ENCODE measurements at regions not wholly inside any gene's neighbourhood (a gene's known extent, or its start where the extent isn't known, plus 50 kb on each side); places are given as distances from the start of the nearest gene placed in this dataset.

DNA sequence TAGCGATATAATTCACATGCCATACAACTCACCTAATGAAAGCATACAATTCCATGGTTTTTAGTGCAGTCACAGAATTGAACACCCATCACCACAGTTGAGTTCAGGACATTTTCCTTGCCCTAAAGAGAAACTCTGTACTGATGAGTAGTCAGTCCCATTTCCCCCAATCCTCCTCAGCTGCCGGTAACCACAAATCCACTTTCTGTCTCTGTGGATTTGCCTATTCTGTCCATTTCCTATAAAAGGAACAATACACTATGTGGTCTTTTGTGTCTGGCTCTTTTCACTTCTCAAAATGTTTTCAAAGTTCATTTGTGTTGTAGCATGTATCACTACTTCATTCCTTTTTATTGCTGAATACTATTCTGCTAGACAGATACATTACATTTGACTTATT, 67.9 kb upstream of the TGM3 start:
- no peak for ATAC-seq
- TF ChIP-seq PPARA (CRISPR knock-in tag; IDR thresholded peaks at IDR 0.05; ENCODE audit: borderline replicate concordance) = no peak
- TF ChIP-seq RARB (CRISPR knock-in tag; IDR thresholded peaks at IDR 0.05) = no peak
- TF ChIP-seq, protein P1, sequence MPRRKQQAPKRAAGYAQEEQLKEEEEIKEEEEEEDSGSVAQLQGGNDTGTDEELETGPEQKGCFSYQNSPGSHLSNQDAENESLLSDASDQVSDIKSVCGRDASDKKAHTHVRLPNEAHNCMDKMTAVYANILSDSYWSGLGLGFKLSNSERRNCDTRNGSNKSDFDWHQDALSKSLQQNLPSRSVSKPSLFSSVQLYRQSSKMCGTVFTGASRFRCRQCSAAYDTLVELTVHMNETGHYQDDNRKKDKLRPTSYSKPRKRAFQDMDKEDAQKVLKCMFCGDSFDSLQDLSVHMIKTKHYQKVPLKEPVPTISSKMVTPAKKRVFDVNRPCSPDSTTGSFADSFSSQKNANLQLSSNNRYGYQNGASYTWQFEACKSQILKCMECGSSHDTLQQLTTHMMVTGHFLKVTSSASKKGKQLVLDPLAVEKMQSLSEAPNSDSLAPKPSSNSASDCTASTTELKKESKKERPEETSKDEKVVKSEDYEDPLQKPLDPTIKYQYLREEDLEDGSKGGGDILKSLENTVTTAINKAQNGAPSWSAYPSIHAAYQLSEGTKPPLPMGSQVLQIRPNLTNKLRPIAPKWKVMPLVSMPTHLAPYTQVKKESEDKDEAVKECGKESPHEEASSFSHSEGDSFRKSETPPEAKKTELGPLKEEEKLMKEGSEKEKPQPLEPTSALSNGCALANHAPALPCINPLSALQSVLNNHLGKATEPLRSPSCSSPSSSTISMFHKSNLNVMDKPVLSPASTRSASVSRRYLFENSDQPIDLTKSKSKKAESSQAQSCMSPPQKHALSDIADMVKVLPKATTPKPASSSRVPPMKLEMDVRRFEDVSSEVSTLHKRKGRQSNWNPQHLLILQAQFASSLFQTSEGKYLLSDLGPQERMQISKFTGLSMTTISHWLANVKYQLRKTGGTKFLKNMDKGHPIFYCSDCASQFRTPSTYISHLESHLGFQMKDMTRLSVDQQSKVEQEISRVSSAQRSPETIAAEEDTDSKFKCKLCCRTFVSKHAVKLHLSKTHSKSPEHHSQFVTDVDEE (CRISPR knock-in tag; IDR thresholded peaks at IDR 0.05) = no peak
- TF ChIP-seq SNAI2 (CRISPR knock-in tag; IDR thresholded peaks at IDR 0.05) = no peak
- no peak for TF ChIP-seq ZNF8 (CRISPR knock-in tag; IDR thresholded peaks at IDR 0.05)
- no peak for TF ChIP-seq ZNF565 (CRISPR knock-in tag; conservative IDR thresholded peaks at IDR 0.05; ENCODE audit: low read depth)
- no peak for TF ChIP-seq BACH2 (CRISPR knock-in tag; IDR thresholded peaks at IDR 0.05; ENCODE audit: borderline replicate concordance)

DNA sequence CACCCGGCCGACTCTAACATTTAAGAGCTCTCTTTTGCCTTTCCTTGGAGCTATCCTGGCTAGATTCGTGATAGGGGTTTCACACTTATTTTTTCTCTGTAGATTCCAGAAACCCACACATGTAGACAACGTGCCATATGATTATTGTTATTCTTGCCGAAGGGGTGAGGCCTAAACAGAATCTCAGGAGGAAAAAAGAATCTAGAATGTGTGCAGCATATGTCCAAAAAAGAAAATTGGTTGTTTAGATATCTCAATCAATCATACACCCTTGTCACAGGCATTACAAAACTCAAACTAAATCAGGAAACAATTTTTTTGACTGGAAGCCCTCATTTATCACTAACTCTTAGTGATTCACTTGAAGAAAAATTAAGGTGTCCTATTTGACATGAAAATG, 66.9 kb upstream of the TGM3 start:
- ATAC-seq = no peak
- TF ChIP-seq ESRRG (CRISPR knock-in tag; IDR thresholded peaks at IDR 0.05) = no peak
- no peak for TF ChIP-seq CSDC2 (CRISPR knock-in tag; IDR thresholded peaks at IDR 0.05)
- TF ChIP-seq, protein P2, sequence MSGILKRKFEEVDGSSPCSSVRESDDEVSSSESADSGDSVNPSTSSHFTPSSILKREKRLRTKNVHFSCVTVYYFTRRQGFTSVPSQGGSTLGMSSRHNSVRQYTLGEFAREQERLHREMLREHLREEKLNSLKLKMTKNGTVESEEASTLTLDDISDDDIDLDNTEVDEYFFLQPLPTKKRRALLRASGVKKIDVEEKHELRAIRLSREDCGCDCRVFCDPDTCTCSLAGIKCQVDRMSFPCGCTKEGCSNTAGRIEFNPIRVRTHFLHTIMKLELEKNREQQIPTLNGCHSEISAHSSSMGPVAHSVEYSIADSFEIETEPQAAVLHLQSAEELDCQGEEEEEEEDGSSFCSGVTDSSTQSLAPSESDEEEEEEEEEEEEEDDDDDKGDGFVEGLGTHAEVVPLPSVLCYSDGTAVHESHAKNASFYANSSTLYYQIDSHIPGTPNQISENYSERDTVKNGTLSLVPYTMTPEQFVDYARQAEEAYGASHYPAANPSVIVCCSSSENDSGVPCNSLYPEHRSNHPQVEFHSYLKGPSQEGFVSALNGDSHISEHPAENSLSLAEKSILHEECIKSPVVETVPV (CRISPR knock-in tag; IDR thresholded peaks at IDR 0.05) = no peak
- no peak for TF ChIP-seq TCF4 (CRISPR knock-in tag; IDR thresholded peaks at IDR 0.05; ENCODE audit: borderline replicate concordance)
- TF ChIP-seq SNAI2 (CRISPR knock-in tag; IDR thresholded peaks at IDR 0.05) = no peak
- TF ChIP-seq PPARA (CRISPR knock-in tag; IDR thresholded peaks at IDR 0.05; ENCODE audit: borderline replicate concordance) = no peak
- TF ChIP-seq, protein P3, sequence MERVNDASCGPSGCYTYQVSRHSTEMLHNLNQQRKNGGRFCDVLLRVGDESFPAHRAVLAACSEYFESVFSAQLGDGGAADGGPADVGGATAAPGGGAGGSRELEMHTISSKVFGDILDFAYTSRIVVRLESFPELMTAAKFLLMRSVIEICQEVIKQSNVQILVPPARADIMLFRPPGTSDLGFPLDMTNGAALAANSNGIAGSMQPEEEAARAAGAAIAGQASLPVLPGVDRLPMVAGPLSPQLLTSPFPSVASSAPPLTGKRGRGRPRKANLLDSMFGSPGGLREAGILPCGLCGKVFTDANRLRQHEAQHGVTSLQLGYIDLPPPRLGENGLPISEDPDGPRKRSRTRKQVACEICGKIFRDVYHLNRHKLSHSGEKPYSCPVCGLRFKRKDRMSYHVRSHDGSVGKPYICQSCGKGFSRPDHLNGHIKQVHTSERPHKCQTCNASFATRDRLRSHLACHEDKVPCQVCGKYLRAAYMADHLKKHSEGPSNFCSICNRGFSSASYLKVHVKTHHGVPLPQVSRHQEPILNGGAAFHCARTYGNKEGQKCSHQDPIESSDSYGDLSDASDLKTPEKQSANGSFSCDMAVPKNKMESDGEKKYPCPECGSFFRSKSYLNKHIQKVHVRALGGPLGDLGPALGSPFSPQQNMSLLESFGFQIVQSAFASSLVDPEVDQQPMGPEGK (CRISPR knock-in tag; IDR thresholded peaks at IDR 0.05; ENCODE audit: borderline replicate concordance) = no peak
- TF ChIP-seq ZNF70 (CRISPR knock-in tag; IDR thresholded peaks at IDR 0.05) = no peak

DNA sequence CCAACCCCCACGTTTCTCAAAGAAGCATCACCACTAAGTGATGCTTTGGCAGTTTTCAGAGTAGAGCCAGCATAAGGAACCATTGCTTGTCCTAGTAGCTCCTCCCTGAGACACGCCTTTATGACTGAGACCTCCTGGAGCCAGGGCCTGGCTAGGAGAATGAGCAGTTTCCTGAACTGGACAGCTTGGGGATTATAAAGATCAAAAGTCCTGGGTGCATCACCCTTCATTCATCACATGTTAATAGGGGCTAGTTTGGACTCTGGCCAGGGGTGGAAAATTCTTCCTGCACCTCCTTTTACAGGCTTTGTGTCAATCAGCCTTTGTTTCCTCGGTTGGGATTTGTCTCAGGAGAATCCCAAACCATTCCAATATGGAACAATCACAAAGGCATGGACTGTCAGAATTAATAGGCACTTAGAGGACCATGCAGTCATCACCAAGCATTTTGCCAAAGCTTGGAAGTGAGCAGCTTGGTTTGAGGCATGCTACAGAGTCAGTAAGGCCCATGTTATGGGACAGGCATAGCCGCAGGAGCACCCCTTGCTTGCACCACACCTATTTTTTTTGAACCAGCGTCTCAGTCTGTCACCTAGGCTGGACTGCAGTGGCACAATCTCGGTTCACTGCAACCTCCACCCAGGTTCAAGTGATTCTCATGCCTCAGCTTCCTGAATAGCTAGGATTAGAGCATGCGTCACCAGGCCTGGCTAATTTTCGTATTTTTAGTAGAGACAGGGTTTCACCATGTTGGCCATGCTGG, 64.9 kb upstream of the TGM3 start:
- no peak for ATAC-seq
- TF ChIP-seq RARB (CRISPR knock-in tag; IDR thresholded peaks at IDR 0.05) = no peak
- TF ChIP-seq ISL1 (CRISPR knock-in tag; IDR thresholded peaks at IDR 0.05) = no peak
- TF ChIP-seq, protein P2 (CRISPR knock-in tag; IDR thresholded peaks at IDR 0.05) = no peak
- no peak for TF ChIP-seq ZNF70 (CRISPR knock-in tag; IDR thresholded peaks at IDR 0.05)
- no peak for TF ChIP-seq ZFP3 (CRISPR knock-in tag; IDR thresholded peaks at IDR 0.05)
- no peak for TF ChIP-seq TOX (CRISPR knock-in tag; IDR thresholded peaks at IDR 0.05; ENCODE audit: borderline replicate concordance)
- TF ChIP-seq ESRRG (CRISPR knock-in tag; IDR thresholded peaks at IDR 0.05) = no peak
- TF ChIP-seq, protein P4, sequence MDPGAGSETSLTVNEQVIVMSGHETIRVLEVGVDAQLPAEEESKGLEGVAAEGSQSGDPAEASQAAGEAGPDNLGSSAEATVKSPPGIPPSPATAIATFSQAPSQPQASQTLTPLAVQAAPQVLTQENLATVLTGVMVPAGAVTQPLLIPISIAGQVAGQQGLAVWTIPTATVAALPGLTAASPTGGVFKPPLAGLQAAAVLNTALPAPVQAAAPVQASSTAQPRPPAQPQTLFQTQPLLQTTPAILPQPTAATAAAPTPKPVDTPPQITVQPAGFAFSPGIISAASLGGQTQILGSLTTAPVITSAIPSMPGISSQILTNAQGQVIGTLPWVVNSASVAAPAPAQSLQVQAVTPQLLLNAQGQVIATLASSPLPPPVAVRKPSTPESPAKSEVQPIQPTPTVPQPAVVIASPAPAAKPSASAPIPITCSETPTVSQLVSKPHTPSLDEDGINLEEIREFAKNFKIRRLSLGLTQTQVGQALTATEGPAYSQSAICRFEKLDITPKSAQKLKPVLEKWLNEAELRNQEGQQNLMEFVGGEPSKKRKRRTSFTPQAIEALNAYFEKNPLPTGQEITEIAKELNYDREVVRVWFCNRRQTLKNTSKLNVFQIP (CRISPR knock-in tag; IDR thresholded peaks at IDR 0.05; ENCODE audit: borderline replicate concordance, low read depth) = no peak
- TF ChIP-seq, protein P3 (CRISPR knock-in tag; IDR thresholded peaks at IDR 0.05; ENCODE audit: borderline replicate concordance) = no peak
- no peak for TF ChIP-seq ZFP30 (CRISPR knock-in tag; IDR thresholded peaks at IDR 0.05)
- TF ChIP-seq ZNF565 (CRISPR knock-in tag; conservative IDR thresholded peaks at IDR 0.05; ENCODE audit: low read depth) = no peak
- TF ChIP-seq ARNTL (CRISPR knock-in tag; IDR thresholded peaks at IDR 0.05; ENCODE audit: borderline replicate concordance, low read depth) = no peak

Measured in SK-N-SH treated with all-trans-retinoic acid at 6 μM for 48 hours (cell line).